H1 (cell line): ENCODE measurements at regions not wholly inside any gene's neighbourhood (a gene's known extent, or its start where the extent isn't known, plus 50 kb on each side); places are given as distances from the start of the nearest gene placed in this dataset.

ENCODE experiments used
- E2F6 ChIP-seq: IDR thresholded peaks from 2 replicates; pipeline ENCODE4 v1.6.1; 2012; ENCODE audit warnings: inconsistent platforms
- FOSL1 ChIP-seq: IDR thresholded peaks from 2 replicates; pipeline ENCODE4 v1.6.1; 2011; ENCODE audit warnings: mild to moderate bottlenecking, low read depth, low read length, moderate library complexity; ENCODE audit not compliant: insufficient read depth

GRCh38 chr13:34681405-34681955 is 260.6 kb upstream of the NBEA start (continued):
- no peak for TF ChIP-seq E2F6
- no peak for TF ChIP-seq FOSL1
